ENCODE measurements at regions not wholly inside any gene's neighbourhood (a gene's known extent, or its start where the extent isn't known, plus 50 kb on each side); places are given as distances from the start of the nearest gene placed in this dataset.
"Not testable (repeated sequence)": the region's sequence is repeated elsewhere in the genome, so short reads cannot be mapped to it uniquely, and the experiment has no call there.

DNA sequence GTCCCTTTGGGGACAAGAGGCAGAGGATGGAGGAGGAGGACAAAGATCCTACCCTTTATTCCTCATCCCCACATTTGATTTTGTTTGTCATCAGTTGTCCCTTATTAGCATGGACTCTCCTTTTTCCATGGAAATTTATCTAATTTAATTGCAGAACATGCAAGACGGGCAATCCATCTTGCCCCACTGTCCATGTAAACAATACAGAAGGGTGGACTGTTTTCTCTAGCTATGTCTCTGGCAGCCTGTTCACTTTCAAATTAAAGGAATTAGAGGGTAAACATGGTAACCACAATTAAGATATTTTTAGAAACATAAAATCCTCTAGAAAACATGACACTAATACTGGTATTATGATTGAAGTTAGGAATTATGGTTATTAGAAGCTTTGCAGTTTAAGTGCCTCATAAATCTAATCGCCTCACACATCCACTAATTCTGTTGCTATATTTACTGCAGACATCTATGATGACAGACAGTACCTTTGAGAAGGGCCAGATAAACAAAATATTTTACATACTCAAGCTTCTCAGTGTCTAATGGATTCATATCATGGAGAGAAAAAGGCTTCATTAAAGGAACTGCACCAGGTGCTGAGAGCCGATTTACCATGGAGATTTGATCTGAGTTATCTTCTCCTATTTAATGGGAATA lies 215.5 kb downstream of the LNPK start:
- no peak for DNase-seq (ENCODE audit: low spot score)
- Histone ChIP-seq H3K27ac (ENCODE audit: low read depth in 1 of 2, low read length in 2 of 2) (no peak overlapping the region), H3K27me3 (ENCODE audit: control insufficient read depth in 4 of 4, insufficient read depth in 4 of 4, low read length in 3 of 4) (no peaks in the 10 kb centered on the region), H3K4me1 (ENCODE audit: control insufficient read depth in 4 of 4, insufficient read depth in 4 of 4, low read length in 3 of 4) (peaks cover 0 to 10% (median 2%) of the 10 kb centered on the region in 4 donors), H3K36me3 (ENCODE audit: control insufficient read depth in 4 of 4, insufficient read depth in 3 of 4, low read depth in 1 of 4, low read length in 3 of 4) (no peaks in the 10 kb centered on the region), H3K9ac (ENCODE audit: low read depth in 1 of 2, low read length in 2 of 2) (no peak overlapping the region), H3K4me3 (ENCODE audit: low read depth in 1 of 3, low read length in 3 of 3) (no peak overlapping the region), H3K9me3 (ENCODE audit: control insufficient read depth in 4 of 4, low read length in 3 of 4) (no peaks in the 10 kb centered on the region)
- TF ChIP-seq GABPA (IDR thresholded peaks at IDR 0.05 in 1 of 2, conservative IDR thresholded peaks at IDR 0.05 in 1 of 2) = no peak
- no peak for TF ChIP-seq NR2F2 (IDR thresholded peaks at IDR 0.05)
- no peak for TF ChIP-seq FOXA1 (IDR thresholded peaks at IDR 0.05)
- no peak for TF ChIP-seq HNF4A (conservative IDR thresholded peaks at IDR 0.05)
- TF ChIP-seq EGR1 (IDR thresholded peaks at IDR 0.05; ENCODE audit: low read depth in 2 of 2) = no peak
- no peak for TF ChIP-seq FOXA2 (IDR thresholded peaks at IDR 0.05)
- TF ChIP-seq, protein P1, sequence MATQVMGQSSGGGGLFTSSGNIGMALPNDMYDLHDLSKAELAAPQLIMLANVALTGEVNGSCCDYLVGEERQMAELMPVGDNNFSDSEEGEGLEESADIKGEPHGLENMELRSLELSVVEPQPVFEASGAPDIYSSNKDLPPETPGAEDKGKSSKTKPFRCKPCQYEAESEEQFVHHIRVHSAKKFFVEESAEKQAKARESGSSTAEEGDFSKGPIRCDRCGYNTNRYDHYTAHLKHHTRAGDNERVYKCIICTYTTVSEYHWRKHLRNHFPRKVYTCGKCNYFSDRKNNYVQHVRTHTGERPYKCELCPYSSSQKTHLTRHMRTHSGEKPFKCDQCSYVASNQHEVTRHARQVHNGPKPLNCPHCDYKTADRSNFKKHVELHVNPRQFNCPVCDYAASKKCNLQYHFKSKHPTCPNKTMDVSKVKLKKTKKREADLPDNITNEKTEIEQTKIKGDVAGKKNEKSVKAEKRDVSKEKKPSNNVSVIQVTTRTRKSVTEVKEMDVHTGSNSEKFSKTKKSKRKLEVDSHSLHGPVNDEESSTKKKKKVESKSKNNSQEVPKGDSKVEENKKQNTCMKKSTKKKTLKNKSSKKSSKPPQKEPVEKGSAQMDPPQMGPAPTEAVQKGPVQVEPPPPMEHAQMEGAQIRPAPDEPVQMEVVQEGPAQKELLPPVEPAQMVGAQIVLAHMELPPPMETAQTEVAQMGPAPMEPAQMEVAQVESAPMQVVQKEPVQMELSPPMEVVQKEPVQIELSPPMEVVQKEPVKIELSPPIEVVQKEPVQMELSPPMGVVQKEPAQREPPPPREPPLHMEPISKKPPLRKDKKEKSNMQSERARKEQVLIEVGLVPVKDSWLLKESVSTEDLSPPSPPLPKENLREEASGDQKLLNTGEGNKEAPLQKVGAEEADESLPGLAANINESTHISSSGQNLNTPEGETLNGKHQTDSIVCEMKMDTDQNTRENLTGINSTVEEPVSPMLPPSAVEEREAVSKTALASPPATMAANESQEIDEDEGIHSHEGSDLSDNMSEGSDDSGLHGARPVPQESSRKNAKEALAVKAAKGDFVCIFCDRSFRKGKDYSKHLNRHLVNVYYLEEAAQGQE (IDR thresholded peaks at IDR 0.05) = no peak
- no peak for TF ChIP-seq JUND (IDR thresholded peaks at IDR 0.05)
- TF ChIP-seq RXRA (IDR thresholded peaks at IDR 0.05) = no peak
- TF ChIP-seq TAF1 (conservative IDR thresholded peaks at IDR 0.05) = no peak
- TF ChIP-seq, protein P2, sequence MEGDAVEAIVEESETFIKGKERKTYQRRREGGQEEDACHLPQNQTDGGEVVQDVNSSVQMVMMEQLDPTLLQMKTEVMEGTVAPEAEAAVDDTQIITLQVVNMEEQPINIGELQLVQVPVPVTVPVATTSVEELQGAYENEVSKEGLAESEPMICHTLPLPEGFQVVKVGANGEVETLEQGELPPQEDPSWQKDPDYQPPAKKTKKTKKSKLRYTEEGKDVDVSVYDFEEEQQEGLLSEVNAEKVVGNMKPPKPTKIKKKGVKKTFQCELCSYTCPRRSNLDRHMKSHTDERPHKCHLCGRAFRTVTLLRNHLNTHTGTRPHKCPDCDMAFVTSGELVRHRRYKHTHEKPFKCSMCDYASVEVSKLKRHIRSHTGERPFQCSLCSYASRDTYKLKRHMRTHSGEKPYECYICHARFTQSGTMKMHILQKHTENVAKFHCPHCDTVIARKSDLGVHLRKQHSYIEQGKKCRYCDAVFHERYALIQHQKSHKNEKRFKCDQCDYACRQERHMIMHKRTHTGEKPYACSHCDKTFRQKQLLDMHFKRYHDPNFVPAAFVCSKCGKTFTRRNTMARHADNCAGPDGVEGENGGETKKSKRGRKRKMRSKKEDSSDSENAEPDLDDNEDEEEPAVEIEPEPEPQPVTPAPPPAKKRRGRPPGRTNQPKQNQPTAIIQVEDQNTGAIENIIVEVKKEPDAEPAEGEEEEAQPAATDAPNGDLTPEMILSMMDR (IDR thresholded peaks at IDR 0.05; ENCODE audit: low read depth, low read length, missing input control) = no peak
- TF ChIP-seq, protein P3, sequence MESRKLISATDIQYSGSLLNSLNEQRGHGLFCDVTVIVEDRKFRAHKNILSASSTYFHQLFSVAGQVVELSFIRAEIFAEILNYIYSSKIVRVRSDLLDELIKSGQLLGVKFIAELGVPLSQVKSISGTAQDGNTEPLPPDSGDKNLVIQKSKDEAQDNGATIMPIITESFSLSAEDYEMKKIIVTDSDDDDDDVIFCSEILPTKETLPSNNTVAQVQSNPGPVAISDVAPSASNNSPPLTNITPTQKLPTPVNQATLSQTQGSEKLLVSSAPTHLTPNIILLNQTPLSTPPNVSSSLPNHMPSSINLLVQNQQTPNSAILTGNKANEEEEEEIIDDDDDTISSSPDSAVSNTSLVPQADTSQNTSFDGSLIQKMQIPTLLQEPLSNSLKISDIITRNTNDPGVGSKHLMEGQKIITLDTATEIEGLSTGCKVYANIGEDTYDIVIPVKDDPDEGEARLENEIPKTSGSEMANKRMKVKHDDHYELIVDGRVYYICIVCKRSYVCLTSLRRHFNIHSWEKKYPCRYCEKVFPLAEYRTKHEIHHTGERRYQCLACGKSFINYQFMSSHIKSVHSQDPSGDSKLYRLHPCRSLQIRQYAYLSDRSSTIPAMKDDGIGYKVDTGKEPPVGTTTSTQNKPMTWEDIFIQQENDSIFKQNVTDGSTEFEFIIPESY (IDR thresholded peaks at IDR 0.05) = no peak
- no peak for TF ChIP-seq RAD21 (IDR thresholded peaks at IDR 0.05)
- TF ChIP-seq SP1 (IDR thresholded peaks at IDR 0.05) = no peak
- TF ChIP-seq HNF4G (IDR thresholded peaks at IDR 0.05) = no peak
- no peak for TF ChIP-seq YY1 (IDR thresholded peaks at IDR 0.05)
- TF ChIP-seq, protein P4, sequence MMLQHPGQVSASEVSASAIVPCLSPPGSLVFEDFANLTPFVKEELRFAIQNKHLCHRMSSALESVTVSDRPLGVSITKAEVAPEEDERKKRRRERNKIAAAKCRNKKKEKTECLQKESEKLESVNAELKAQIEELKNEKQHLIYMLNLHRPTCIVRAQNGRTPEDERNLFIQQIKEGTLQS (IDR thresholded peaks at IDR 0.05) = no peak
- WGBS = 83% methylated on average over 3 of the region's 3 CpGs

DNA sequence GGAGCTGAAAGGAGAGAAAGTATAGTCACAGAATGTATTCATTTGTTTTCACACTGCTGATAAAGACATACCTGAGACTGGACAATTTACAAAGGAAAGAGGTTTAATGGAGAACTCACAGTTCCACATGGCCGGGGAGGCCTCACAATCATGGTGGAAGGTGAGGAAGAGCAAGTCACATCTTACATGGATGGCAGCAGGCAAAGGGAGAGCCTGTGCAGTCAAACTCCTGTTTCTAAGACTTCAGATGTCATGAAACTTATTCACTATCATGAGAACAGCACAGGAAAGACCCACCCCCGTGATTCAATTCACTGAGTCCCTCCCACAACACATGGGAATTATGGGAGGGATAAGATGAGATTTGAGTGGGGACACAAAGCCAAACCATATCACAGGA lies 224.7 kb downstream of the LNPK start:
- WGBS = 75% methylated on average over 2 of the region's 2 CpGs
- not testable (repeated sequence) for H3K27ac ChIP-seq (ENCODE audit: low read depth in 1 of 2, low read length in 2 of 2); H3K27me3 ChIP-seq (ENCODE audit: control insufficient read depth in 4 of 4, insufficient read depth in 4 of 4, low read length in 3 of 4); H3K36me3 ChIP-seq (ENCODE audit: control insufficient read depth in 4 of 4, insufficient read depth in 3 of 4, low read depth in 1 of 4, low read length in 3 of 4); H3K9me3 ChIP-seq (ENCODE audit: control insufficient read depth in 4 of 4, low read length in 3 of 4); H3K4me1 ChIP-seq (ENCODE audit: control insufficient read depth in 4 of 4, insufficient read depth in 4 of 4, low read length in 3 of 4); DNase-seq (ENCODE audit: low spot score); H3K4me3 ChIP-seq (ENCODE audit: low read depth in 1 of 3, low read length in 3 of 3); H3K9ac ChIP-seq (ENCODE audit: low read depth in 1 of 2, low read length in 2 of 2)
